NB4 (cell line): ENCODE measurements at regions not wholly inside any gene's neighbourhood (a gene's known extent, or its start where the extent isn't known, plus 50 kb on each side); places are given as distances from the start of the nearest gene placed in this dataset.

Experiments used
- DNase-seq: peaks from one replicate; pipeline ENCODE4 v3.0.0; 2010; ENCODE audit warnings: low read depth
- H3K4me3 ChIP-seq: one replicate; pipeline ENCODE4 v1.5.1; 2011; ENCODE audit warnings: mild to moderate bottlenecking, low read depth, low read length, moderate library complexity
- CTCF ChIP-seq: IDR thresholded peaks from one replicate; pipeline ENCODE4 v1.5.1; 2012; ENCODE audit warnings: low read depth, low read length
- MYC ChIP-seq: IDR thresholded peaks from 2 replicates; pipeline ENCODE4 v1.6.1; 2011; ENCODE audit warnings: low read depth, low read length
- POLR2A ChIP-seq: IDR thresholded peaks from 2 replicates; pipeline ENCODE4 v1.6.1; 2011; ENCODE audit warnings: mild to moderate bottlenecking; ENCODE audit not compliant: insufficient read length; ENCODE audit errors: extremely low read depth
- TF ChIP-seq, protein P1 (sequence below): IDR thresholded peaks from 2 replicates; pipeline ENCODE4 v1.6.1; 2011; ENCODE audit warnings: low read depth, low read length

DNA sequence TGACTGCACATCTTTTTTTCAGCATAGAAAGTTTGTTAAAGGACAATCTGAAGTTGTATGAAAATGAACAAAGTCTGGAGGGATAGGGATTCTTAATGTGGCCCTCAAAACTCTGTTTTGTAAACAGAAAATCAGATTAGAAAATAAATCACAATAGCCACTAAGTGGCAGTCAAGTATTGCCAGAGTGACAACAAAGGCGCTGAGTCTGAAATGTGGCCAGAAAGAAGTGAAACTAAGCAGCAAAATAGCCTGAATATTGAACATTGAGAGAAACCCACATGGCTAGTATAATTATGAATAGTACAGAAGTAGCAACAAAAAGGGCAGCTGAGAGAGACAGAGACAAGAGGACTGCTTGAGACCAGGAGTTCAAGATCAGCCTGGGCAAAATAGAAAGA, 81.1 kb upstream of the CT45A1 start:
- DNase-seq = peak; percentile 1
- TF ChIP-seq POLR2A (no peak), MYC (no peak), CTCF (no peak)
- TF ChIP-seq, protein P1, sequence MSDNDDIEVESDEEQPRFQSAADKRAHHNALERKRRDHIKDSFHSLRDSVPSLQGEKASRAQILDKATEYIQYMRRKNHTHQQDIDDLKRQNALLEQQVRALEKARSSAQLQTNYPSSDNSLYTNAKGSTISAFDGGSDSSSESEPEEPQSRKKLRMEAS = no peak
- H3K4me3 ChIP-seq = no peak overlapping the region

DNA sequence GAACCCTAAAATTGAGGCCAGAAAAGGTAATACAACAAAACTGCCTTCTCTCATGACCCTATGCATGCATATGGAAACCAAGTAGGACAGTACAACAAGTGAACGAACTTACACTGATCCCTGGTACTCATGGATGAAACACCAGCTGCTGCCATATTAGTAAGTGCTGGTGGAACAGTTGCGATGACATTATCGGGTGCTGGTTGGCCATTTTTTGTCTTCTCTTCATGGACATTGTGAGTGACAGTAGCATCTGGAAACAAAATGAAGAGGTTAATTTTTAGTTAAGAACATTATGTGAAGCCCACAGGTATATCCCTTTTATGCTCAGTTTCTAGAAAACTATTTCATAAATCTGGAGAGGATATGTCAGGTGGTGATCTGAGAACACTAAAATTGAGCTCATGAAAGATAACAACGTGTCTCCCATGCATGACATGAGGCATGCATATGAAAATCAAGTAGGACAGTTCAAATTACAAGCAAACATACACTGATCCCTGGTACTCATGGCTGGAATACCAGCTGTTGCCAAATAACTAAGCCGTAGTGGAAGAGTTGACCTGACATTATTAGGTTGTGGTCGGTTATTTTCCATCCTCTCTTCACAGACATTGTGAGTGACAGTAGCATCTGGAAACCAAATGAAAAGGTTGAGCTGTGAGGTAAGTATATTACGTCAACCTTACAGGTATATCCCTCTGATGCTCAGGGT, 74.2 kb upstream of the CT45A1 start:
- H3K4me3 ChIP-seq = no peak overlapping the region
- no peak for DNase-seq
- no peak for TF ChIP-seq MYC
- TF ChIP-seq POLR2A = no peak
- TF ChIP-seq, protein P1 = no peak
- no peak for TF ChIP-seq CTCF

DNA sequence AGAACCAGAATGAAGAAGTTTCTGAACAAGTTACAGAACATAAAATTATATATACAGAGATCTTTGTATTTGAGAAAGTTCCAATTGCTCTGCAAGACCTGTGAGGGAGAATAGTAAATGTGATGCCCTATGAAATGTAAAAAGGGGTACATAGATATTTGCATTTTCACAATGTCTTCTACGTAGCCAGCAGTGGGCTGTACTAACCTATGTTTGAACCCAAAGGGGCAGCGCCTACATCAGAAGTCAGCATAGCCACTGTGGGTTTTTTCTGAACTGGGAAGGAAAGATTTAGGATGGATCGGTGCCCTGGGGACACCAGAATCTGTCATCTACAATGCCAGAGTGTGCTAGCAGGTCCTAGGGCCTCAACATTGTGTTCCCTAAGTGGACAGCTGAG, 69.5 kb upstream of the CT45A1 start:
- no peak for DNase-seq
- H3K4me3 ChIP-seq = no peak overlapping the region
- TF ChIP-seq, protein P1 = no peak
- TF ChIP-seq MYC (no peak), POLR2A (no peak), CTCF (no peak)

DNA sequence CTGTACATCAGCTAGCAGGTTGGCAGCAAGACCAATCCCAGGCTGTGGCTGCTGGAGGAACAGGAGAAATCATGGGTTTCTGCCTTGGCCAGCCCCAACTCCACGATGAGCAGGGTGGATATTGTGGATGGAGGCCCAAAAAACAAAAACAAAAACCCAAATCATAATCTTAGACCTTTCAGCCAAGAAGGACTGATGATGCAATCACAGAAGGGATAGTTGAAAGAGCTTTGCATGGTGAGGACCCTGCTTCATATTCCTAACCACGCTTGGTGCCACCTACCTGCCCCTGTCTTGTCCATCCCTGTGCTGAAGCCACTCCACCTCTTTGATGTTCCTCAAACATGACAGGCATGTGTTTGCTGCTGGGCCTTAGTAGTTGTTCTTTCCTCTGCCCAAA, 68.8 kb upstream of the CT45A1 start:
- no peak overlapping the region for H3K4me3 ChIP-seq
- TF ChIP-seq MYC = no peak
- TF ChIP-seq, protein P1 = no peak
- no peak for DNase-seq

DNA sequence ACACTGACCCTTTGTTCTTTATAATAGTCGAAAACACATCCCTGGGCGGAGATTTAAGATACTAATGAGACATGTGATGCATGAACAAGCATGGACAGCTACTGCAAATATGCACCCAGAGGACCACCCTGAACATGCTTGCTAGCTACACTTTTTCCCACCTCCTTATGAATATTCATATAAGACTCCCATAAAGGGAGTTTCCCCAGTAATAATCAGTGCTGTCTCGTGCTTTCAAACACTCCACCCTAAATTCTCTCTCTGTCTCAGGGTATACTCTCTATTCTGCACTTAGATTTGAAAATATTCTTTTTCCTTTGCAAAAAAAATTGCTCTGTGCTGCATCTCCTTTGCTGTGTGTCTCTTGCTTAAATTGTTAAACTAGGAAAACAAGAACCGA, 64.4 kb upstream of the CT45A1 start:
- no peak overlapping the region for H3K4me3 ChIP-seq
- TF ChIP-seq CTCF (no peak), POLR2A (no peak), MYC (no peak)
- TF ChIP-seq, protein P1 = no peak
- DNase-seq = no peak

DNA sequence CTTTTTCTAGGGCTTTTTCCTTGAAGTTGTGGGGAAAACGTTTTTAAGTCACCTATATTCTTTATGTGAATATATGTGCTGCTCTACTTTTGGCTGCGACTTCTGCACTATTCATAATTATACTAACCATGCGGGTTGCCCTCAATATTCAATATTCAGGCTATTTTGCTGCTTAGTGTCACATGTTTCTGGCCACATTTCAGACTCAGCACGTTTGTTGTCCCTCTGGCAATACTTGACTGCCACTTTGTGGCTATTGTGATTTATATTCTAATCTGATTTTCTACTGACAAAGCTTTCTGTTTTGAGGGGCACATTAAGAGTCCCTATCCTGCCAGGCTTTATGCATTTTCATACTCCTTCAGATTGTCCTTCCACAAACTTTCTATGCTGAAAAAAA, 63.9 kb upstream of the CT45A1 start:
- no peak overlapping the region for H3K4me3 ChIP-seq
- DNase-seq = no peak
- TF ChIP-seq CTCF (no peak), POLR2A (no peak), MYC (no peak)
- TF ChIP-seq, protein P1 = no peak
